ENCODE measurements at regions not wholly inside any gene's neighbourhood (a gene's known extent, or its start where the extent isn't known, plus 50 kb on each side); places are given as distances from the start of the nearest gene placed in this dataset.
A peak's percentile ranks its signal among the peaks of the same experiment; 100 is the strongest.
"Not testable (repeated sequence)": the region's sequence is repeated elsewhere in the genome, so short reads cannot be mapped to it uniquely, and the experiment has no call there.

- no peak for DNase-seq (ENCODE audit: low read depth)
Measured at GRCh38 chr13:109939180-109939579, 152.8 kb upstream of the IRS2 start.

- DNase-seq (ENCODE audit: low read depth), result no peak
Measured at GRCh38 chr13:109938255-109938936, 152.0 kb upstream of the IRS2 start.

- DNase-seq (ENCODE audit: low read depth), result not testable (repeated sequence)
Measured at GRCh38 chr13:109934520-109934919, 148.1 kb upstream of the IRS2 start.

- no peak for DNase-seq (ENCODE audit: low read depth)
Measured at GRCh38 chr13:109933476-109933875, 147.1 kb upstream of the IRS2 start.

- no peak for DNase-seq (ENCODE audit: low read depth)
Measured at GRCh38 chr13:109924376-109924775, 138.0 kb upstream of the IRS2 start.

- DNase-seq (ENCODE audit: low read depth), result no peak
Measured at GRCh38 chr13:109922518-109922917, 136.1 kb upstream of the IRS2 start.

GRCh38 chr13:109919715-109920375 lies 133.5 kb upstream of the IRS2 start:
- DNase-seq (ENCODE audit: low read depth), result peak; percentile 52

GRCh38 chr13:109918179-109918711 lies 131.9 kb upstream of the IRS2 start:
- no peak for DNase-seq (ENCODE audit: low read depth)

- DNase-seq (ENCODE audit: low read depth), result no peak
Measured at GRCh38 chr13:109917422-109917821, 131.0 kb upstream of the IRS2 start.

GRCh38 chr13:109913936-109914510 lies 127.6 kb upstream of the IRS2 start:
- no peak for DNase-seq (ENCODE audit: low read depth)

- no peak for DNase-seq (ENCODE audit: low read depth)
Measured at GRCh38 chr13:109913186-109913585, 126.8 kb upstream of the IRS2 start.

- DNase-seq (ENCODE audit: low read depth), result no peak
Measured at GRCh38 chr13:109910194-109910593, 123.8 kb upstream of the IRS2 start.

- DNase-seq (ENCODE audit: low read depth), result no peak
Measured at GRCh38 chr13:109906976-109907375, 120.6 kb upstream of the IRS2 start.

- no peak for DNase-seq (ENCODE audit: low read depth)
Measured at GRCh38 chr13:109904218-109904617, 117.8 kb upstream of the IRS2 start.

- no peak for DNase-seq (ENCODE audit: low read depth)
Measured at GRCh38 chr13:109900741-109901140, 114.4 kb upstream of the IRS2 start.

- no peak for DNase-seq (ENCODE audit: low read depth)
Measured at GRCh38 chr13:109900320-109900719, 113.9 kb upstream of the IRS2 start.

GRCh38 chr13:109899748-109900147 lies 113.4 kb upstream of the IRS2 start:
- no peak for DNase-seq (ENCODE audit: low read depth)

- no peak for DNase-seq (ENCODE audit: low read depth)
Measured at GRCh38 chr13:109899316-109899715, 112.9 kb upstream of the IRS2 start.

- DNase-seq (ENCODE audit: low read depth), result no peak
Measured at GRCh38 chr13:109897988-109898624, 111.7 kb upstream of the IRS2 start.

- DNase-seq (ENCODE audit: low read depth), result no peak
Measured at GRCh38 chr13:109892101-109892500, 105.7 kb upstream of the IRS2 start.

GRCh38 chr13:109885235-109885634 lies 98.9 kb upstream of the IRS2 start:
- DNase-seq (ENCODE audit: low read depth), result no peak

- DNase-seq (ENCODE audit: low read depth), result no peak
Measured at GRCh38 chr13:109884462-109884861, 98.1 kb upstream of the IRS2 start.

Measured in HS-27A (cell line).